Keratinocyte (primary cell): ENCODE measurements at regions not wholly inside any gene's neighbourhood (a gene's known extent, or its start where the extent isn't known, plus 50 kb on each side); places are given as distances from the start of the nearest gene placed in this dataset.

ENCODE experiments used
- DNase-seq: peaks from one replicate; pipeline ENCODE4 v3.0.0-alpha.2; 2011; ENCODE audit warnings: low read depth, missing footprints, low spot score
- FAIRE-seq: peaks from 2 replicates; lab custom pipeline; 2011; peaks lifted over from hg19 to GRCh38; lab: Jason Lieb, UNC
- H2AFZ ChIP-seq: 2 replicates; pipeline ENCODE4 v1.6.0; 2012; ENCODE audit warnings: low read length, control low read depth, inconsistent platforms; ENCODE audit not compliant: control insufficient read depth
- H3K27ac ChIP-seq: 2 replicates; pipeline ENCODE4 v1.5.1; 2011; ENCODE audit warnings: low read length; ENCODE audit not compliant: control insufficient read depth, insufficient read depth
- H3K27me3 ChIP-seq: 3 replicates; pipeline ENCODE4 v1.6.0; 2011; ENCODE audit warnings: low read length; ENCODE audit not compliant: control insufficient read depth, insufficient read depth; ENCODE audit errors: extremely low read depth
- H3K36me3 ChIP-seq, 2 experiments: 2 replicates in 1 of 2; 3 replicates in 1 of 2; pipeline ENCODE4 v1.5.1; 2011; ENCODE audit warnings: low read length in 2 of 2, mild to moderate bottlenecking in 1 of 2; ENCODE audit not compliant: control insufficient read depth in 2 of 2, insufficient read depth in 2 of 2; ENCODE audit errors: extremely low read depth in 1 of 2
- H3K4me1 ChIP-seq: 3 replicates; pipeline ENCODE4 v1.5.1; 2011; ENCODE audit warnings: low read length; ENCODE audit not compliant: control insufficient read depth, insufficient read depth; ENCODE audit errors: extremely low read depth
- H3K4me2 ChIP-seq: 3 replicates; pipeline ENCODE4 v1.6.0; 2011; ENCODE audit warnings: low read depth, low read length; ENCODE audit not compliant: control insufficient read depth, insufficient read depth; ENCODE audit errors: extremely low read depth
- H3K4me3 ChIP-seq, 3 experiments: fragments of 200-600 bp in 1 of 3; sonication (generic) in 1 of 3; 2 replicates in 2 of 3; 3 replicates in 1 of 3; pipeline ENCODE4 v1.5.1; 2011 to 2016; ENCODE audit warnings: low read length in 3 of 3, mild to moderate bottlenecking in 3 of 3, control low read depth in 2 of 3, inconsistent platforms in 1 of 3, low read depth in 1 of 3, mixed read lengths in 1 of 3, mixed run types in 1 of 3, moderate library complexity in 1 of 3; ENCODE audit not compliant: control insufficient read depth in 2 of 3, insufficient read depth in 2 of 3; ENCODE audit errors: extremely low read depth in 1 of 3
- H3K79me2 ChIP-seq: 2 replicates; pipeline ENCODE4 v1.6.0; 2012; ENCODE audit warnings: low read length; ENCODE audit not compliant: control insufficient read depth, insufficient read depth
- H3K9ac ChIP-seq: 3 replicates; pipeline ENCODE4 v1.6.0; 2011; ENCODE audit warnings: low read length; ENCODE audit not compliant: control insufficient read depth, insufficient read depth; ENCODE audit errors: extremely low read depth
- H3K9me1 ChIP-seq: 3 replicates; pipeline ENCODE4 v1.6.0; 2011; ENCODE audit warnings: low read length; ENCODE audit not compliant: control insufficient read depth, insufficient read depth; ENCODE audit errors: extremely low read depth
- H3K9me3 ChIP-seq: 2 replicates; pipeline ENCODE4 v1.5.1; 2012; ENCODE audit warnings: low read depth, low read length; ENCODE audit not compliant: control insufficient read depth
- H4K20me1 ChIP-seq: 3 replicates; pipeline ENCODE4 v1.6.0; 2011; ENCODE audit warnings: low read length; ENCODE audit not compliant: control insufficient read depth, insufficient read depth; ENCODE audit errors: extremely low read depth
- CTCF ChIP-seq, 3 experiments: IDR thresholded peaks in 1 of 3; conservative IDR thresholded peaks in 1 of 3; optimal IDR thresholded peaks in 1 of 3; 2 replicates in 2 of 3; 3 replicates in 1 of 3; pipeline versions ENCODE3 to v1.5.1; 2011; ENCODE audit warnings: low read length in 3 of 3, mild to moderate bottlenecking in 3 of 3, moderate library complexity in 2 of 3, control low read depth in 1 of 3, inconsistent platforms in 1 of 3; ENCODE audit not compliant: insufficient read depth in 2 of 3; ENCODE audit errors: extremely low read depth in 1 of 3
- EZH2 ChIP-seq: IDR thresholded peaks from one replicate; pipeline ENCODE4 v1.6.1; 2012; ENCODE audit warnings: inconsistent platforms, mild to moderate bottlenecking, low read length, moderate library complexity
- dilution Hi-C: fragments of 300-500 bp; cut with MboI; formaldehyde crosslinking; loops from one replicate; pipeline ENCODE4 v1.7.0; 2020; ENCODE audit warnings: low sequenced_read_pairs; ENCODE audit not compliant: extremely low pct_ligation_motif_present

GRCh38 chr11:134531327-134532130, 119.5 kb upstream of the B3GAT1 start:
- Histone ChIP-seq H2AFZ (no peak overlapping the region), H3K36me3 (no peaks in the 10 kb centered on the region), H3K9ac (no peak overlapping the region), H3K4me1 (no peaks in the 10 kb centered on the region), H3K27me3 (no peaks in the 10 kb centered on the region), H3K9me3 (no peaks in the 10 kb centered on the region), H3K9me1 (no peaks in the 10 kb centered on the region), H3K4me3 (no peak overlapping the region), H3K4me2 (no peak overlapping the region), H3K79me2 (no peaks in the 10 kb centered on the region), H4K20me1 (no peaks in the 10 kb centered on the region), H3K27ac (no peak overlapping the region)
- no peak for FAIRE-seq
- no peak for TF ChIP-seq CTCF (optimal IDR thresholded peaks at IDR 0.05 in 1 of 3, IDR thresholded peaks at IDR 0.05 in 1 of 3, conservative IDR thresholded peaks at IDR 0.05 in 1 of 3; ENCODE audit: extremely low read depth in 1 of 3, insufficient read depth in 2 of 3, low read length in 3 of 3)
- no peak for DNase-seq
- dilution Hi-C loops, result no loop called here

- no peaks in the 10 kb centered on the region for H3K27me3 ChIP-seq
- FAIRE-seq, result no peak
- H3K9ac ChIP-seq, result no peak overlapping the region
These were observed 118.7 kb upstream of the B3GAT1 start for GRCh38 chr11:134530636-134531326.

More at GRCh38 chr11:134530636-134531326, 118.7 kb upstream of the B3GAT1 start:
- TF ChIP-seq CTCF (optimal IDR thresholded peaks at IDR 0.05 in 1 of 3, IDR thresholded peaks at IDR 0.05 in 1 of 3, conservative IDR thresholded peaks at IDR 0.05 in 1 of 3; ENCODE audit: extremely low read depth in 1 of 3, insufficient read depth in 2 of 3, low read length in 3 of 3), result no peak
- no peak for TF ChIP-seq EZH2
- no peaks in the 10 kb centered on the region for H3K9me3 ChIP-seq
- H4K20me1 ChIP-seq, result no peaks in the 10 kb centered on the region
- H3K27ac ChIP-seq, result no peak overlapping the region
- no peaks in the 10 kb centered on the region for H3K9me1 ChIP-seq
- H3K79me2 ChIP-seq, result no peaks in the 10 kb centered on the region
- dilution Hi-C loops, result no loop called here
- no peak overlapping the region for H3K4me3 ChIP-seq
- no peaks in the 10 kb centered on the region for H3K36me3 ChIP-seq
- DNase-seq, result no peak
- H2AFZ ChIP-seq, result no peak overlapping the region
- H3K4me1 ChIP-seq, result no peaks in the 10 kb centered on the region
- H3K4me2 ChIP-seq, result no peak overlapping the region
